GM10248 (cell line): ENCODE measurements at regions not wholly inside any gene's neighbourhood (a gene's known extent, or its start where the extent isn't known, plus 50 kb on each side); places are given as distances from the start of the nearest gene placed in this dataset.

Experiments used
- CTCF ChIA-PET: fragments of 300-600 bp; sonication (Branson Sonifier 250); formaldehyde crosslinking; extraction: SDS; loops from one replicate; lab custom pipeline; 2021; ENCODE audit warnings: antibody characterized with exemption; lab: Yijun Ruan, JAX
- POLR2A ChIA-PET: fragments of 350-650 bp; sonication (Branson Sonifier 250); formaldehyde crosslinking; extraction: SDS; loops from one replicate; lab custom pipeline; 2020; ENCODE audit warnings: antibody characterized with exemption; lab: Yijun Ruan, JAX
- DNase-seq: peaks from one replicate; pipeline ENCODE4 v3.0.0; 2012; ENCODE audit errors: extremely low spot score
- TF ChIP-seq, protein P1 (sequence below): IDR thresholded peaks from 2 replicates; pipeline ENCODE4 v1.5.1; 2012; ENCODE audit warnings: mild to moderate bottlenecking, low read depth; ENCODE audit errors: extremely low read depth, missing control alignments, control extremely low read depth

GRCh38 chr1:99534638-99534930 lies 111.3 kb upstream of the PALMD start:
- POLR2A ChIA-PET, result no interaction called here
- DNase-seq, result no peak
- TF ChIP-seq, protein P1, sequence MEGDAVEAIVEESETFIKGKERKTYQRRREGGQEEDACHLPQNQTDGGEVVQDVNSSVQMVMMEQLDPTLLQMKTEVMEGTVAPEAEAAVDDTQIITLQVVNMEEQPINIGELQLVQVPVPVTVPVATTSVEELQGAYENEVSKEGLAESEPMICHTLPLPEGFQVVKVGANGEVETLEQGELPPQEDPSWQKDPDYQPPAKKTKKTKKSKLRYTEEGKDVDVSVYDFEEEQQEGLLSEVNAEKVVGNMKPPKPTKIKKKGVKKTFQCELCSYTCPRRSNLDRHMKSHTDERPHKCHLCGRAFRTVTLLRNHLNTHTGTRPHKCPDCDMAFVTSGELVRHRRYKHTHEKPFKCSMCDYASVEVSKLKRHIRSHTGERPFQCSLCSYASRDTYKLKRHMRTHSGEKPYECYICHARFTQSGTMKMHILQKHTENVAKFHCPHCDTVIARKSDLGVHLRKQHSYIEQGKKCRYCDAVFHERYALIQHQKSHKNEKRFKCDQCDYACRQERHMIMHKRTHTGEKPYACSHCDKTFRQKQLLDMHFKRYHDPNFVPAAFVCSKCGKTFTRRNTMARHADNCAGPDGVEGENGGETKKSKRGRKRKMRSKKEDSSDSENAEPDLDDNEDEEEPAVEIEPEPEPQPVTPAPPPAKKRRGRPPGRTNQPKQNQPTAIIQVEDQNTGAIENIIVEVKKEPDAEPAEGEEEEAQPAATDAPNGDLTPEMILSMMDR, result no peak
- CTCF ChIA-PET, result interaction anchor here (0.8 kb wide), 1 partner anchor 10 kb away, joined by 3 read pairs; no protein-coding TSS in a partner anchor

DNA sequence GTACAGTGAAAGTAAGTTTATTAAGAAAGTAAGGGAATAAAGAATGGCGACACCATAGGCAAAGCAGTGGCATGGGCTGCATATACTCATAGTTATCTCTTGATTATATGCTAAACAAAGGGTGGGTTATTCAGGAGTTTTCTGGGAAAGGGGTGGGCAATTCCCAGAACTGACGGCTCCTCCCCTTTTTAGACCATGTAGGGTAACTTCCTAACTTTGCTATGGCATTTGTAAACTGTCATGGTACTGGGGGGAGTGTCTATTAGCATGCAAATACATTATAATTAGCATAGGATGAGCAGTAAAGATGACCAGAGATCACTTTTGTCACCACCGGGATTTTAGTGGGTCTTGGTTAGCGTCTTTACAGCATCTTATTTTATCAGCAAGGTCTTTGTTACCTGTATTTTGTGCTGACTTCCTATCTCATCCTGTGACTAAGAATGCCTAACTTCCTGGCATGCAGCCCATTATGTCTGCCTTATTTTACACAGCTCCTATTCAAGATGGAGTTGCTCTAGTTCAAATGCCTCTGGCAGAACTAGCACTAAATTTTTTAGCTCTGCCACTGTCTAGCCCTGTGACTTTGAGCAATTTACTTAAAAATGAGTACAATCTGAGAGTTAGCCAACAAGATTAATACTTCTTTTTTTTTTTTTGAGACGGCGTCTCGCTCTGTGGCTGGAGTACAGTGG lies 110.3 kb upstream of the PALMD start:
- POLR2A ChIA-PET, result no interaction called here
- no peak for DNase-seq
- CTCF ChIA-PET, result no interaction called here
- TF ChIP-seq, protein P1, result no peak

DNA sequence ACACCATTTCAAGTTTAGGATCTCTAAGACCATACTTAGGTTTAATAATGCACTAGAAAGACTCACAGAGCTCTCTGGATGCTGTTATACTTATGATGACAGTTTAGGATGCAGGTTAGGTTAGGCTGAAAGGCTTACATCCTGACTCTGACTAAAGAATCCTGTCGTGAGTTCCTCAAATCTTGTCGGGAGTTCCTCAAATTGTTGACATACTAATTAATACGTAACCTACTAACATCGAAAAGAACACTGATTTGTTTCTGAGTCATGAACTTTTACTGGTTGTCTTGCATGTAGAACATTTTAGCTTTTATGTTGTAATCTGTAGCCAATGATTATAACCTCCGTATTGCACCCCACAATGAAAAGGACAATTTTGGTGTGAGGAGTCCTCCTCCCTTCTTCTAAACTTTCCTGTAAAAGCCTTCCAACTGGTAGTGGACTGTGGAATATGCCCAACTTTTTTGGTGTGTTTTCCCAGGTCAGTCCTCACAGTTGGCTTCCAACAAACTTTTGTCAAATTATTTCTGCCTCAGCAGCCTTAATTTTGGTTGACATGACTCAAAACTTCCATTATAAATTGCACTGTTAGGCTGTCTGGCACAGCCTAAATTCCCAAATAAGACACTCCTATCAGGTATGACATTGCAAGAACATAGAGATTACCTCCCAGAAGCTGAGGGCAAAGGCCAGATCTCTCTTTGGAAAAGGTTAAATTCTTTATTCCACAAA lies 107.9 kb upstream of the PALMD start:
- no peak for DNase-seq
- TF ChIP-seq, protein P1, result no peak
- ChIA-PET POLR2A (no interaction called here), CTCF (interaction anchor here (2.2 kb wide), 1 partner anchor 12 kb away, joined by 7 read pairs; no protein-coding TSS in a partner anchor)

GRCh38 chr1:99538618-99538956 lies 107.3 kb upstream of the PALMD start:
- ChIA-PET POLR2A (no interaction called here), CTCF (interaction anchor here (1.4 kb wide), 1 partner anchor 9 kb away, joined by 3 read pairs; no protein-coding TSS in a partner anchor)
- no peak for DNase-seq
- TF ChIP-seq, protein P1, result no peak

DNA sequence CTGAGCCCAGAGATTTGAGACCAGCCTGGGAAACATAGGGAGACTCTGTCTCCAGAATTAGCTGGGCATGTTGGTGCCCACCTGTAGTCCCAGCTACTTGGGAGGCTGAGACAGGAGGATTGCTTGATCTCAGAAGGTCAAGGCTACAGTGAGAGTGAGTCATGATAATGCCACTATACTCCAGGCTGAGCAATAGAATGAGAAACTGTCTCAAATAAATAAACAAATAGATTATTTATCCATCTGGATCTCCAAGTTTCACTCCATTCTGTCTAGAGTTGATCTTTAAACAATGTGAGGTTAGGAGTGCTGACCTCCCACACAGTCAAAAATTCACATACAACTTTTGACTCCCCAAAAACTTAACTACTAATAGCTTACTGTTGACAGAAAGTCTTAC lies 106.8 kb upstream of the PALMD start:
- TF ChIP-seq, protein P1, result no peak
- DNase-seq, result no peak
- ChIA-PET CTCF (interaction anchor here (1.4 kb wide), 1 partner anchor 8 kb away, joined by 3 read pairs; no protein-coding TSS in a partner anchor), POLR2A (no interaction called here)

- TF ChIP-seq, protein P1, result no peak
- ChIA-PET CTCF (no interaction called here), POLR2A (no interaction called here)
- no peak for DNase-seq
These were observed 105.2 kb upstream of the PALMD start for GRCh38 chr1:99540744-99541143.
